GM12875 (cell line): ENCODE measurements at regions not wholly inside any gene's neighbourhood (a gene's known extent, or its start where the extent isn't known, plus 50 kb on each side); places are given as distances from the start of the nearest gene placed in this dataset.

Experiments
- H3K4me3 ChIP-seq: one replicate; pipeline ENCODE4 v1.5.1; 2011; ENCODE audit warnings: low read depth, low read length, control low read depth
- TF ChIP-seq, protein P1 (sequence below): IDR thresholded peaks from 2 replicates; pipeline ENCODE4 v1.5.1; 2011; ENCODE audit warnings: low read depth, mild to moderate bottlenecking, control low read depth, inconsistent platforms, low read length, moderate library complexity, borderline replicate concordance; ENCODE audit not compliant: insufficient read depth

DNA sequence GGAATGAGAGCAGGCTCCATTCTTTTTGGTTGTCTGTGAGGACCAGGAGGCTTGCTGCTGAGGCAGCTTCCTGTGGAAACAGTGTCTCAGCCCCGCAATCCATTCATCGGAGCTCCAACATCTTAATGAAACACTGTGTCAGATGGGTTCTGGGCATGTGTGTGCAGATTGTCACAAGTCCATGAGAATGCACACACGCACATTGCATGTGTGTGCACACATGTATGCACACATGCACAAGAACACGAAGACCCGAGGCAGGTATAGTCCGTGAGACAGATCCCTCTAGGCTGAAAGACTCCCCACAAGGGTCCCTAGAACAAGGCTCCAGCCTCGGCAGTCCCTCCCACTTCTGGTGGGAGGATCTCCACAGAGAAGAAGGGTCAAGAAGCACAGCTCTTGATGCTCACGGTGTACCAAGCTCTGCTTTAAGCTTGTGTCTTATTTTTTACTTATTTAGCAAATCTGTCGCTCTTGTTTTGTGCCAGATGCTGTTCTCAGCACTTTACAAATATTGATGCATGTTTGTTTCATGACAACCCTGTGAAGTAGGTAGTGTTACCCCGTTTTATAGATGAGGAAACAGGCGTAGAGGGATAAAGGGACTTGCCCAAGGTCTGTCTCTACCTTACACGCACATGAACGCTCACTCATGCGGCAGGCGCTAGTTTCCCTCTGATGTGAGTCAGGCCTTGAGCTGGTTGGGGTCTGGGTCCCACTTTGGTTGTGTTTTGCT lies 213.1 kb downstream of the SEC14L1 start:
- TF ChIP-seq, protein P1, sequence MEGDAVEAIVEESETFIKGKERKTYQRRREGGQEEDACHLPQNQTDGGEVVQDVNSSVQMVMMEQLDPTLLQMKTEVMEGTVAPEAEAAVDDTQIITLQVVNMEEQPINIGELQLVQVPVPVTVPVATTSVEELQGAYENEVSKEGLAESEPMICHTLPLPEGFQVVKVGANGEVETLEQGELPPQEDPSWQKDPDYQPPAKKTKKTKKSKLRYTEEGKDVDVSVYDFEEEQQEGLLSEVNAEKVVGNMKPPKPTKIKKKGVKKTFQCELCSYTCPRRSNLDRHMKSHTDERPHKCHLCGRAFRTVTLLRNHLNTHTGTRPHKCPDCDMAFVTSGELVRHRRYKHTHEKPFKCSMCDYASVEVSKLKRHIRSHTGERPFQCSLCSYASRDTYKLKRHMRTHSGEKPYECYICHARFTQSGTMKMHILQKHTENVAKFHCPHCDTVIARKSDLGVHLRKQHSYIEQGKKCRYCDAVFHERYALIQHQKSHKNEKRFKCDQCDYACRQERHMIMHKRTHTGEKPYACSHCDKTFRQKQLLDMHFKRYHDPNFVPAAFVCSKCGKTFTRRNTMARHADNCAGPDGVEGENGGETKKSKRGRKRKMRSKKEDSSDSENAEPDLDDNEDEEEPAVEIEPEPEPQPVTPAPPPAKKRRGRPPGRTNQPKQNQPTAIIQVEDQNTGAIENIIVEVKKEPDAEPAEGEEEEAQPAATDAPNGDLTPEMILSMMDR = no peak
- no peak overlapping the region for H3K4me3 ChIP-seq

GRCh38 chr17:77354420-77354669 lies 213.6 kb downstream of the SEC14L1 start:
- H3K4me3 ChIP-seq = no peak overlapping the region
- TF ChIP-seq, protein P1 = no peak

DNA sequence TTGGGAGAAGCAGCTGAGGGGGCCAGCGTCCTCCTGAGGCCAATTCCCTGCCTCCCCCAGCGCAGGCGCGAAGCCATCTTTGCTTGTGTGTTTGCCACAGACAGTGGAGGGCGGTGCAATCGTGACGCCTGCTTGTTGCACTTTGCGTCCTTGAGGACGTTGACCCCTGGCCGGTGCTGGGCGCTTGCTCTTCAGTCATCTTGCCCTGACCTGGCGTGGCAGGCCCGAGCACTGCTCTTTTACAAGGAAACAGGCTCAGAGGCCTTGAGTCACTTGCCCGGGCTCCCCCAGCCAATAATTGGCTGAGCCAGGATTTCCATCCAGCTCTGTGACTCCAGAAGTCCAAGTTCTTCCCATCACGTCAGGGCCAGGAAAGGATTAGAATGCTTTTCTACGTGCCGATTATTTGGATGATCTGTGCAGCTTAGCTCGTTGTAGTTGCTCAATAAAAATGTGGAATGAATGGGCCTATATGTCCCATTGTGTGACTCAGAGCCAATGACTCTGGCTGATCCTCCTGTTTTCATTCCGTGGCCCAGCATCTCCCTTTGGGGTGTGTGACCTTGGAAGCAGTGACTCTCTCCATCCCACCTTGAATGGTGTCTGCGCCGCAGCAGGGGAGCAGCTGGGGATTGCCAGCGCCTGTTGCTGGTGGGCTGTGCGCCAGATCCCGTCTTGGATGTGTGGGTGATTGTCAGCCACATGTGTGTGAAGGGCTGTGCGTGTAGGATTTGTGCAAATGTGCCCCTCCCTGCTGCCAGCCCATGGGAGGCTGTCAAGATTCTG lies 214.1 kb downstream of the SEC14L1 start:
- no peak overlapping the region for H3K4me3 ChIP-seq

DNA sequence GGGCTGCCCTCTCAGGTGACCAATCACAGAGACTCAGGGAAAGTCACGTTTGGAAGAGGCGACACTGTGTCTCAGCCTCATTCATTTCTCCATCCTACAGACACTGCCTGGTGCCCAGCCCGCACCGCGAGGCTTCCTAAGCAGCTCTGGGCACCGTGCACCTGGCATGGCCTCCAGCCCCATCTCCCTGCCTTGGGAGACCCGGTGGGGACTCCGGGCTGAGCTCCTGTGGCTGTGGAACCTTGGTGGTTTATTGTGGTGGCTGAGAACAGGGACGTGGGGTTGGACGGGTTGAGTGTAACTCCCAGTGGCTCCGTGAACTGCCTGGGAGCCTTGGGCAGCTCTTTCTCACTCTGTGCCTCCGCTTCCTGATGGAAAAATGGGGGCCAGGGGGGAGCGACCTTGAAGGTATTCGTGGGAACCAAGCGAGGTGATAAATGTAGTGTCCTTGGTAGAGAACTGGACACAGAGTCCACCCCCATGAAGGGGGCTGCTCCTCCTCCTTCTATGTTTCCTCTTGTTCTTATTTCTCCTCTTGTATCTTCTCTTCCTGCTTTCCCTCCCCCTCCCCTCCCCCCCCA lies 215.4 kb downstream of the SEC14L1 start:
- no peak overlapping the region for H3K4me3 ChIP-seq
- TF ChIP-seq, protein P1 = no peak

More for the DNA sequence above, 214.1 kb downstream of the SEC14L1 start:
- TF ChIP-seq, protein P1 = no peak

DNA sequence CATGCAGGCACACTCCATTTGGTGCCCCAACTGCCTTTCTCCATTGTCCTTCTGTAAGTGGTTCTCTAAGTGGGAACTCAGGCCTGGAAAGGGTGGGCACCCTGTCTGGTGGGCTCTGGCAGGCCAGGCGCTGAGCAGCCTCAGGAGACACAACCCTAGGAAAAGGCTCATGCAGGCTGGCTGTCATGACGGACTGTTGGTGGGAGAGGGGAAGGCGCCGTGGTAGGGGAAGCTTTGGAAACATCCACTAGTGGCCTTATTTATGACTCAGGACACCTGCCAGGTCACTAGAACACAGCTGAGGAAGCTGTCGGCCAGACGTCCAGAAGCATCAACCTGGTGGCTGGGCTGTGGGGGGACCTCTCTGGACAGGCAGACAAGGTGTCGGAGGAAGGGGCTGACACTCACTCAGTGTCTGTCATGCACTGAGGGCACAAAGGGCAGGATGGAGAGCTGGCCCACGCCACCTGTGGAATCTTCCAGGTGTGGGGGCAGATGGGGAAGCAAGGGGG lies 216.0 kb downstream of the SEC14L1 start:
- TF ChIP-seq, protein P1 = no peak
- H3K4me3 ChIP-seq = no peak overlapping the region

GRCh38 chr17:77358801-77359200 lies 218.0 kb downstream of the SEC14L1 start:
- TF ChIP-seq, protein P1 = no peak
- H3K4me3 ChIP-seq = no peak overlapping the region
